HG02852 (cell line): ENCODE measurements at regions not wholly inside any gene's neighbourhood (a gene's known extent, or its start where the extent isn't known, plus 50 kb on each side); places are given as distances from the start of the nearest gene placed in this dataset.

Source experiments
- ATAC-seq: cut with Tn5 transposase; IDR thresholded peaks from one replicate; pipeline ENCODE4 v1.9.1; 2021; ENCODE audit warnings: mild to moderate bottlenecking, moderate library complexity; ENCODE audit not compliant: unreplicated experiment

GRCh38 chr2:226580403-226580802 is 219.2 kb downstream of the IRS1 start:
- ATAC-seq: no peak

DNA sequence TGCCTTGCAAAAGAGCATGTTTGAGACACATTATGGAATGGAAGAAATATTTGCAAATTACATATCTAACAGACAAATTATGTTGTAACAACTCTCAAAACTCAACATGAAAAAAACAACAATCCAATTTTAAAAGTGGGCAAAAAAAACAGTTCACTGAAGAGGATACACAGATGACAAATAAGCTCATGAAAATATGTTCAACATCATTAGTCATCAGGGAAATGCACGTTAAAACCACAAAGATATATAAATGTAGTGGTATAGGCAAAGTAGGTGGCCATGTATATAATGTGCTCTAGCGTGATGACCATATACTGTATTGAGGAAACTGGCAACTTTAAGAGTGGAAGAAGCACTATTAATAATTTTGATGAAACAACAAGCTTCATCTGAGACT is 220.1 kb downstream of the IRS1 start:
- ATAC-seq: no peak

DNA sequence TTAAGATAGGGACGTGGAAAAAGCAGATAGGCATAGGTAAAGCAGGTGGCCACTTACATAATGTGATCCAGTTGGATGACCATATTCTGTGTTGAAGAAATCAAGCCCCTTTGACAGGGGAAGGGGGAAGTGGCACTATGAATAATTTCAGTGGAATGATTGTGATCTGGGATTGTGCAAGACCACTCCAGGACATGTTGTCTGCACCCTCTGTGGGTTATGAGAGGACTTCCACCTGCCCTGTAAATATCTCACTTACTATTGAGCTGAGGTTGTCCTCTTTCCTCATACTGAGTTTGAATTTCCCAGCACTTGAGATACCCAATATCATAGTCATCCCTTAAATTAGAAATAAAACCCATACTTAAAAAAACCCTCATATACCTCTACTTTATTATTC is 220.7 kb downstream of the IRS1 start:
- ATAC-seq: no peak

GRCh38 chr2:226578373-226578772 is 221.2 kb downstream of the IRS1 start:
- no peak for ATAC-seq

GRCh38 chr2:226575928-226576327 is 223.7 kb downstream of the IRS1 start:
- ATAC-seq: no peak

- ATAC-seq: no peak
Observed at GRCh38 chr2:226573158-226573557, 226.5 kb downstream of the IRS1 start.

GRCh38 chr2:226564667-226565066 is 235.0 kb downstream of the IRS1 start:
- no peak for ATAC-seq

DNA sequence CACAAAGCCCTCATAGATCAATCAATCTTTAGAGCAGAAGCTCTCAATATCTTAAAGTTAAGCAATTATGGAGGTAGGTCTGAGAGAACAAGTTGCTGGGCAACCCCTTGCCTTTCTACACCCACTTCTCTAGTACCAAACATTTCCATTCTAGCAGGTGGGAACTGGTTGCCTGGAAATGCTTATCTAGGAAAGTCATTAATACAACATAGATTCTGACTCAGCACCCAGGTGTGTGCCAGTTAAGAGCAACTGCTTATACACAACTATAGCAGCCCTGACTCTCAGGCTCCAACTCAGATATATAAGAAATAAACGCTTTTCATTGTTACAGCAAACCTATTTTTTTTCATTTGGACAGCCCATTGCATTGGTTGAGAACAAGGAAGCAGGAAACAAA is 237.7 kb downstream of the IRS1 start:
- ATAC-seq: no peak

DNA sequence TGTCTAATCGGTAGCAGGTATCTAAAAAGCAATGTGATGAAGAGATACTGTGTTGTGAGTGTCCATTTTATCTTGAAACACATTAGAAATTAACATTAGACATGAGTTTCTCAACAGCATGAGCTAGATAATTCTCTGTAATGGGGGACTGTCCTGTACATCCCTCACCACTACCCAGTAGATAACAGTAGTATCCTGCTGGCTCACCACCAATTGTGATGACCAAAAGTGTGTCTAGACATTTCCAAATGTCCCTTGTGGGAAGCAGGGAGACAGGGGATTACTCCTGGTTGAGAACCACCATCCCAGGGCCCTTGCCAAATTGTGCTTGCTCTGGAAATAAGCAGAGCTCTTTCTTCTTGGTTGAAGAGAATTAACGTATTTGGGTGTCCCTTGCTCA is 239.3 kb downstream of the IRS1 start:
- ATAC-seq: no peak

DNA sequence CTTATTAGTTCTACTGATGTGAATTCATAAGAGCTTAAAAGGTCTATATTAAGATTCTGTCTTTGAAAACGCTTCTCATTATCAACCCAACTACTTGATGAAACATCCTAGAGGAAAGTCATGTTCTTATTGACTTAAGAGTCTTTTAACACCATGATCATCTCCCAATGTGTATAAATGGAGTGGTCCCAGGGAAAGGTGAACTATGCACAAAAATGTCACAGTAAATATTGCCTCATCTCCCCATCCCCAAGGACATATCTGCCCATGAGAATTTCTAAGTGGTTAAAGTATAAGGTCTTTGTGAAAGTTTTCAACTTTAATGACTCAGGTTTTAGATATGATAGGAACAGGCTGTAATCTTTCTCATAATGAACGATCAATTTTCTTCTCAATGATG is 240.1 kb downstream of the IRS1 start:
- ATAC-seq: no peak

GRCh38 chr2:226558418-226558817 is 241.2 kb downstream of the IRS1 start:
- ATAC-seq: no peak

GRCh38 chr2:226556050-226556449 is 243.6 kb downstream of the IRS1 start:
- ATAC-seq: no peak

DNA sequence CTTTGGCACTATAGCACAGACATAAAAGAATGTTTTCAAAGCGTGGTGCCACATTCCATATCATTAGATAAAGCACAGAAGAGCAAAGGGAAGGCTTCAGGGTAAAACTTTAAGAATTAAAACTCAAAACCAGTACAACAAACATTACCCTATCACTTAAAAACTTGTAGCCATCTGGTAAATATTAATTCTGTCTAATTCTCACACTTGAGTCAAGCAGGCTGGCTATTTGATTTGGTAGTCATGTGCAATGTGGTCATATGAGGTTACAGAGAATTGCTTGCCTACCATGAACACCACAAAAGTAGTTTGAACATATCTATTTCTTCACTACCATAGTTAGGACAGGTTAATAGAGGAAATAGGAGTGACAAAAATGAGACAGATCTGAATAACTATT is 244.9 kb downstream of the IRS1 start:
- no peak for ATAC-seq

DNA sequence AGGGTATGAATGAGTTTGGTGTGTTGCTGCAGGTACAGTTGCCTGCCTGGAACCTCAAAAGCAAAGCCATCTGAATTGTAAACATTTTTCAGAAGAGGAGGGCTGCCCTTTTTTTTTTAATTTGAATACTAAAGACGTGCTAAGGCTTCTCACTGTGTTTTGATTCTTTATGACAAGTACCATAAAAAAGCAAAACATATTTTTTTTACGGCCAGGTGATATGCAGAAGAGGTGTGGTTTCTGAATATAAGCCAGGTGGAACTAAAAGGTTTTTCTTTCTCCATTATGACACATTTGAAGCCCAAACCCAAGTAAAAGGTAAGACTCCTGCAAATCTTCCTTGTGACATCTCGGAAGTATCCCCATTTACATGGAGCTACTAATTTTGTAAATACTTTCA is 246.3 kb downstream of the IRS1 start:
- no peak for ATAC-seq

DNA sequence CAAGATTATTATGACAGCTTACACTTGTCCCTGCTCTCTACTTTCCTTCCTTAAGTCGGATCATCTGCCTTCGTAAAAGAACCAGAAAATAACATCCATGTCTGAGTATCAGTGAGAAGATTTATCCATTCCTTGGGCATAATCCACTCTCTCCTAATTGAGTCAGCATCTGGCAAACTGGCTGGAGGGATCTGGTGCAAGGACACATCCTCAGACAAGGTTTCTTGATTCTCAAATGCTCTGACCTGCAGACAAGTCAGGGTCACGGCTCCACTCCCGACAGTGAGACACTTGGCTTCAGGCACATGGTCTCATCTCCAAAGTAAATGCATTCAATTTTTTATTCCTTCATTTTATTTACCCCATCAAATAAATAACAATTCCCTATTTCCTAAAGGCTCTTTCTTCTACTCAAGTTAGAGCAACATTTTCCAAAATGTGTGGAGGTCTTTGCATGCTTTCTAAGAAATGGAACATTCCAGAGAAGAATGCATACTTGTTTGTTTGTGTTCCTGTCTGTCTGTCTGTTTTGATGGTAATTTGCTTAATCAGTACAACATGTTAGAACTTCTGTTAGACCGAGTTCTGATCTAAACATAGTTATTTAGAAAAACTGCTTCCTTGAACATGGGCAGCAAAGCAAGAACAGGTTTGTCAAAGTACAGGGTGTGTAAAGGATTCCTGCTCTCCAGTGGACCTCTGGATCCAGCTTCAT is 246.9 kb downstream of the IRS1 start:
- no peak for ATAC-seq

GRCh38 chr2:226551522-226552250 is 247.9 kb downstream of the IRS1 start:
- ATAC-seq: no peak

DNA sequence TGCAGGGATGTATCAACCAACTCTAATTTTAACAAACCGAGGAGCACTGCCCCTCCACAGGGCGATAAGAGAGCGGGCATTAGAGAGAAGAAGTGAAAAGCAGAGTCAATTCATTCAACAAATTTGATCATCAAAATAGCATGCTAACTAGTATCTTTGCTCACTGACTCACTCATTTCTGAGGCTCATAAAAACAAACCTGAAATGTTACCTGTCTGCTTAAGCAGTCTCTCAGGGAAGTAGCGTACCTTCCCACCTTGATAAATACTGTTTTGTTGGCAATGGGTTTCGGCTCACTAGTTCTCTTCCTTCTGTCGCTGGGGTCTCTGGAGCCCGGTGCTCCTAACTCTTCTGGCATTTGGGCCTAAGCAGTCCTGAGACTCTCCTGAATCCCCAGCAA is 248.8 kb downstream of the IRS1 start:
- ATAC-seq: no peak

- no peak for ATAC-seq
Observed at GRCh38 chr2:226548732-226549131, 250.9 kb downstream of the IRS1 start.

DNA sequence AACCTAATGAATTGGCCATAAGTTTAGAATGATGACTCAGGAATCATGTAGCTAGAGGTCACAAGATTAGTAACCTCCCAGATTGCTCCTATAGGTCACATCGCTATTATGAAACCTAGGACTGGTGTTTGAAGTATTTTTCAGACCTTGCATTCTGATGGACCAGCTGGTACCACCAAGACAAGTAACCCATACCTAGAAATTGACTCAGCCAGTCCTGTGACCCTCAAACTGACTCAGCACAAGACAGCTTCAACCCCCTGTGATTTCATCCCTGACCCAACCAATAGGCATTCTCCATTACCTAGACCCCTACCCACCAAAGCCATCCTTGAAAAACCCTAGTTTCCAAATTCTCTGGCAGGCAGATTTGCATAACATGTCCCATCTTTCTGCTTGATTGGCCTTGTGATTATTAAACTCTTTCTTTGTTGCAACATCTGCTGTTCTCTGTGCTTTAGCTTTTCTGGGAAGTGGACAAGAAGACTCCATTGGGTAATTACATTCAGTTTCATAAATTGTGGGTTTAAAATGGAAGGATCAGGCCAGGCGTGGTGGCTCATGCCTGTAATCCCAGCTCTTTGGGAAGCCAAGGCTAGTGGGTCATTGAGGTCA is 254.9 kb downstream of the IRS1 start:
- no peak for ATAC-seq

DNA sequence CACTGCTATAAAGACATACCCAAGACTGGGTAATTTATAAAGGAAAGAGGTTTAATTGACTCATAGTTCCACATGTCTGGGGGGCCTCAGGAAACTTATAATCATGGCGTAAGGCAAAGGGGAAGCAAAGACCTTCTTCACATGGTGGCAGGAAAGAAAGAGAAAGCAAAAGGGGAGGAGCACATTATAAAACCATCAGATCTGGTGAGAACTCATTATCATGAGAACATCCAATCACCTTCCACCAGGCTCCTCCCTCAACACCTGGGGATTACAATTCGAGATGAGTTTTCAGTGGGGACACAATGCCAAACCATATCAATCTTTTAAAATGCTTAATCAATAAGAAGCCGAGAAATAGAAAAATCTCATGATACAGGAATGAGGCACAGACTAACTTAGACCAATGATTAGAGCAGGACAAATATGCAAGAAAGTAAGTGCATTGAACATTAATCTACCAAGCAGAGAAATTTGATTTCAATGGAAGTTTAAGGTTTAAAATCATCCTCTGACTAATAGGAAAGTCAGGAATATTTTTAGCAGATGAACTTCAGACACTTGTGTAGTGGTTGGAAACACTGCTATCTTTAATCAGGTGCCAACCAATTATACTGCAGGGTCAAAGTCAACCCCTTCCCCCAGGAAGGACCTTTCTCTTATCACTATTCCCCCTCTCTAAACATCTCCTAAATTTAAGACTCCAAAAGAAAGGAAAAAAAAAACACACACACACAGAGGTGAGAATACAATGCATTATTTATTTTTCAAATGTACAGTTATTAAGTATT is 259.2 kb downstream of the IRS1 start:
- ATAC-seq: no peak

DNA sequence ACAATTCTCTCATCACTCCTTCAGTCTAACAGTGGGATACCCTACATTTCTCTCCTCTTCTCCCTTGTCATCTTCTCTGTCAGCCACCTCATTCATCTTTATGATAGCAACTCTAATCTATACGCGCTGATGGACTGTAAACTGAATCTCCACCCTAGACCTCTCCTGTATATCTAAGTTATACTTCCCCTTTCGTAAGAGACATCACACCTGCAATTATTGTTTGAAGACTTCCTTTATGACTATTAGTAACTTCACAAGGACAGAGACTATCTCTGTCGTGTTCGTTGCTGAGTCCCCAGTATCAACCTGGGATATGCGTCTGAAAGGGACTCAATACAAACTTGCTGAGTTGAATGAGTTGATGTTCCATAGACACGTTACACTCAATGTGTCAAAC is 263.2 kb downstream of the IRS1 start:
- ATAC-seq: no peak
